CD8-positive, alpha-beta memory T cell (primary cell): ENCODE measurements at regions not wholly inside any gene's neighbourhood (a gene's known extent, or its start where the extent isn't known, plus 50 kb on each side); places are given as distances from the start of the nearest gene placed in this dataset.

ENCODE experiments used
- CTCF ChIA-PET: fragments of 350-600 bp; sonication (Branson Sonifier 250); formaldehyde crosslinking; loops from one replicate; lab custom pipeline; 2021; ENCODE audit warnings: antibody characterized with exemption; lab: Charles Lee
- POLR2A ChIA-PET: fragments of 350-600 bp; sonication (Branson Sonifier 250); formaldehyde crosslinking; loops from one replicate; lab custom pipeline; 2021; ENCODE audit warnings: antibody characterized with exemption; lab: Charles Lee
- DNase-seq, 5 donors: peaks; one replicate each; pipeline versions ENCODE4 v3.0.0 to v3.0.0-alpha.2; 2020 to 2022; ENCODE audit warnings: mixed read lengths in 1 of 5
- H3K27ac ChIP-seq: one replicate; pipeline ENCODE4 v1.7.0; 2013; ENCODE audit warnings: low read depth, mild to moderate bottlenecking, low read length, moderate library complexity
- H3K27me3 ChIP-seq: 2 replicates; pipeline ENCODE4 v1.7.0; 2013; ENCODE audit warnings: low read length, mild to moderate bottlenecking; ENCODE audit not compliant: insufficient read depth, poor library complexity, severe bottlenecking
- H3K36me3 ChIP-seq: 2 replicates; pipeline ENCODE4 v1.7.0; 2013; ENCODE audit warnings: mild to moderate bottlenecking, low read length, moderate library complexity; ENCODE audit not compliant: insufficient read depth
- H3K4me1 ChIP-seq: 2 replicates; pipeline ENCODE4 v1.7.0; 2013; ENCODE audit warnings: mild to moderate bottlenecking, low read length, moderate library complexity; ENCODE audit not compliant: insufficient read depth
- H3K4me3 ChIP-seq: 2 replicates; pipeline ENCODE4 v1.7.0; 2013; ENCODE audit warnings: mild to moderate bottlenecking, low read length
- H3K9me3 ChIP-seq: 2 replicates; pipeline ENCODE4 v1.7.0; 2013; ENCODE audit warnings: mild to moderate bottlenecking, low read length
- H3K27ac Mint-ChIP-seq, 8 donors: one replicate each; pipeline ENCODE4 v1.8.0; 2020 to 2021; ENCODE audit warnings: mixed read lengths in 8 of 8, mild to moderate bottlenecking in 6 of 8, inconsistent platforms in 3 of 8, moderate library complexity in 3 of 8
- H3K27me3 Mint-ChIP-seq, 2 donors: one replicate each; pipeline ENCODE4 v1.8.0; 2020 to 2021; ENCODE audit warnings: mixed read lengths in 2 of 2, mild to moderate bottlenecking in 1 of 2, moderate library complexity in 1 of 2
- H3K36me3 Mint-ChIP-seq, 3 donors: one replicate each; pipeline ENCODE4 v1.8.0; 2020 to 2021; ENCODE audit warnings: mixed read lengths in 3 of 3, inconsistent platforms in 1 of 3, mild to moderate bottlenecking in 1 of 3
- H3K4me1 Mint-ChIP-seq, 3 donors: one replicate each; pipeline ENCODE4 v1.8.0; 2020 to 2021; ENCODE audit warnings: mixed read lengths in 3 of 3, inconsistent platforms in 1 of 3, mild to moderate bottlenecking in 1 of 3
- H3K4me3 Mint-ChIP-seq, 7 donors: one replicate each; pipeline ENCODE4 v1.8.0; 2020 to 2021; ENCODE audit warnings: mixed read lengths in 7 of 7, mild to moderate bottlenecking in 6 of 7, moderate library complexity in 4 of 7, inconsistent platforms in 2 of 7
- H3K9me3 Mint-ChIP-seq, 5 donors: one replicate each; pipeline ENCODE4 v1.8.0; 2020 to 2022; ENCODE audit warnings: mixed read lengths in 5 of 5, mild to moderate bottlenecking in 3 of 5, moderate library complexity in 2 of 5, inconsistent platforms in 1 of 5

GRCh38 chr7:81173766-81174281 is 255.0 kb upstream of the SEMA3C start:
- no peaks in the 10 kb centered on the region for H3K4me1 Mint-ChIP-seq
- peaks cover 9 to 30% (median 11%) of the 10 kb centered on the region in 5 donors for H3K9me3 Mint-ChIP-seq
- no peaks in the 10 kb centered on the region for H3K4me1 ChIP-seq
- no peak overlapping the region for H3K4me3 ChIP-seq
- H3K36me3 Mint-ChIP-seq, result no peaks in the 10 kb centered on the region
- no peak for DNase-seq
- H3K4me3 Mint-ChIP-seq, result no peak overlapping the region
- no peaks in the 10 kb centered on the region for H3K27me3 Mint-ChIP-seq
- POLR2A ChIA-PET, result no interaction called here
- no peaks in the 10 kb centered on the region for H3K27me3 ChIP-seq
- no peak overlapping the region for H3K27ac Mint-ChIP-seq
- H3K27ac ChIP-seq, result no peak overlapping the region
- H3K36me3 ChIP-seq, result no peaks in the 10 kb centered on the region
- CTCF ChIA-PET, result no interaction called here
- H3K9me3 ChIP-seq, result peaks cover 3% of the 10 kb centered on the region

- H3K27me3 Mint-ChIP-seq, result no peaks in the 10 kb centered on the region
- no peak overlapping the region for H3K27ac ChIP-seq
- peaks cover 3% of the 10 kb centered on the region for H3K9me3 ChIP-seq
- H3K27ac Mint-ChIP-seq, result no peak overlapping the region
- DNase-seq, result no peak
- no peaks in the 10 kb centered on the region for H3K27me3 ChIP-seq
- no peaks in the 10 kb centered on the region for H3K36me3 ChIP-seq
- H3K4me3 Mint-ChIP-seq, result no peak overlapping the region
- peaks cover 2 to 20% (median 2%) of the 10 kb centered on the region in 5 donors for H3K9me3 Mint-ChIP-seq
- CTCF ChIA-PET, result no interaction called here
- H3K36me3 Mint-ChIP-seq, result no peaks in the 10 kb centered on the region
- POLR2A ChIA-PET, result no interaction called here
- no peaks in the 10 kb centered on the region for H3K4me1 ChIP-seq
- H3K4me1 Mint-ChIP-seq, result no peaks in the 10 kb centered on the region
- H3K4me3 ChIP-seq, result no peak overlapping the region
These were observed 251.4 kb upstream of the SEMA3C start for GRCh38 chr7:81170291-81170690.

GRCh38 chr7:81167934-81168333 is 249.1 kb upstream of the SEMA3C start:
- Mint-ChIP-seq H3K27ac (no peak overlapping the region), H3K9me3 (peaks cover under 1 to 22% (median 4%) of the 10 kb centered on the region in 5 donors), H3K4me3 (no peak overlapping the region), H3K36me3 (no peaks in the 10 kb centered on the region), H3K4me1 (no peaks in the 10 kb centered on the region), H3K27me3 (no peaks in the 10 kb centered on the region)
- CTCF ChIA-PET, result no interaction called here
- Histone ChIP-seq H3K27me3 (no peaks in the 10 kb centered on the region), H3K4me3 (no peak overlapping the region), H3K4me1 (no peaks in the 10 kb centered on the region), H3K9me3 (no peaks in the 10 kb centered on the region), H3K27ac (no peak overlapping the region), H3K36me3 (no peaks in the 10 kb centered on the region)
- POLR2A ChIA-PET, result no interaction called here
- DNase-seq, result no peak

- no peaks in the 10 kb centered on the region for H3K4me1 Mint-ChIP-seq
- H3K4me1 ChIP-seq, result no peaks in the 10 kb centered on the region
- H3K27ac ChIP-seq, result no peak overlapping the region
- no peak overlapping the region for H3K4me3 Mint-ChIP-seq
- ChIA-PET POLR2A (no interaction called here), CTCF (no interaction called here)
- H3K9me3 Mint-ChIP-seq, result peaks cover 4 to 17% (median 8%) of the 10 kb centered on the region in 5 donors
- no peak overlapping the region for H3K27ac Mint-ChIP-seq
- no peak for DNase-seq
- no peaks in the 10 kb centered on the region for H3K27me3 Mint-ChIP-seq
- H3K36me3 Mint-ChIP-seq, result no peaks in the 10 kb centered on the region
- H3K27me3 ChIP-seq, result no peaks in the 10 kb centered on the region
- H3K9me3 ChIP-seq, result no peaks in the 10 kb centered on the region
- no peaks in the 10 kb centered on the region for H3K36me3 ChIP-seq
- H3K4me3 ChIP-seq, result no peak overlapping the region
These were observed 246.2 kb upstream of the SEMA3C start for GRCh38 chr7:81165070-81165469.

GRCh38 chr7:81162771-81163525 is 244.1 kb upstream of the SEMA3C start:
- H3K27me3 Mint-ChIP-seq, result no peaks in the 10 kb centered on the region
- POLR2A ChIA-PET, result no interaction called here
- no peaks in the 10 kb centered on the region for H3K36me3 Mint-ChIP-seq
- H3K4me3 ChIP-seq, result no peak overlapping the region
- no peak for DNase-seq
- no peaks in the 10 kb centered on the region for H3K4me1 ChIP-seq
- no peaks in the 10 kb centered on the region for H3K36me3 ChIP-seq
- H3K27ac ChIP-seq, result no peak overlapping the region
- no peaks in the 10 kb centered on the region for H3K4me1 Mint-ChIP-seq
- H3K9me3 ChIP-seq, result no peaks in the 10 kb centered on the region
- peaks cover 4 to 21% (median 8%) of the 10 kb centered on the region in 5 donors for H3K9me3 Mint-ChIP-seq
- H3K4me3 Mint-ChIP-seq, result no peak overlapping the region
- H3K27me3 ChIP-seq, result no peaks in the 10 kb centered on the region
- CTCF ChIA-PET, result no interaction called here
- H3K27ac Mint-ChIP-seq, result no peak overlapping the region

- H3K4me3 Mint-ChIP-seq, result no peak overlapping the region
- H3K4me3 ChIP-seq, result no peak overlapping the region
- no peaks in the 10 kb centered on the region for H3K4me1 Mint-ChIP-seq
- H3K27ac Mint-ChIP-seq, result no peak overlapping the region
- ChIA-PET POLR2A (no interaction called here), CTCF (no interaction called here)
- no peaks in the 10 kb centered on the region for H3K36me3 ChIP-seq
- H3K27me3 Mint-ChIP-seq, result no peaks in the 10 kb centered on the region
- no peaks in the 10 kb centered on the region for H3K4me1 ChIP-seq
- H3K27ac ChIP-seq, result no peak overlapping the region
- peaks cover 4 to 24% (median 11%) of the 10 kb centered on the region in 5 donors for H3K9me3 Mint-ChIP-seq
- H3K27me3 ChIP-seq, result no peaks in the 10 kb centered on the region
- no peak for DNase-seq
- no peaks in the 10 kb centered on the region for H3K9me3 ChIP-seq
- H3K36me3 Mint-ChIP-seq, result no peaks in the 10 kb centered on the region
These were observed 243.4 kb upstream of the SEMA3C start for GRCh38 chr7:81162234-81162633.

- H3K9me3 Mint-ChIP-seq, result peaks cover 4 to 24% (median 11%) of the 10 kb centered on the region in 5 donors
- no peak overlapping the region for H3K4me3 Mint-ChIP-seq
- no peak for DNase-seq
- ChIA-PET CTCF (no interaction called here), POLR2A (no interaction called here)
- peak overlapping the region in 1 of 8 donors; percentile 61 for H3K27ac Mint-ChIP-seq
- no peaks in the 10 kb centered on the region for H3K9me3 ChIP-seq
- no peak overlapping the region for H3K4me3 ChIP-seq
- no peaks in the 10 kb centered on the region for H3K36me3 Mint-ChIP-seq
- H3K27me3 ChIP-seq, result no peaks in the 10 kb centered on the region
- H3K4me1 ChIP-seq, result no peaks in the 10 kb centered on the region
- H3K27ac ChIP-seq, result no peak overlapping the region
- no peaks in the 10 kb centered on the region for H3K27me3 Mint-ChIP-seq
- H3K36me3 ChIP-seq, result no peaks in the 10 kb centered on the region
- H3K4me1 Mint-ChIP-seq, result no peaks in the 10 kb centered on the region
These were observed 242.7 kb upstream of the SEMA3C start for GRCh38 chr7:81161451-81162075.

GRCh38 chr7:81159402-81159801 is 240.6 kb upstream of the SEMA3C start:
- no peak for DNase-seq
- Mint-ChIP-seq H3K27me3 (no peaks in the 10 kb centered on the region), H3K9me3 (peaks cover 5 to 26% (median 15%) of the 10 kb centered on the region in 5 donors), H3K4me1 (no peaks in the 10 kb centered on the region), H3K4me3 (no peak overlapping the region), H3K36me3 (no peaks in the 10 kb centered on the region), H3K27ac (no peak overlapping the region)
- Histone ChIP-seq H3K9me3 (no peaks in the 10 kb centered on the region), H3K36me3 (no peaks in the 10 kb centered on the region), H3K27ac (no peak overlapping the region), H3K27me3 (no peaks in the 10 kb centered on the region), H3K4me1 (no peaks in the 10 kb centered on the region), H3K4me3 (no peak overlapping the region)
- CTCF ChIA-PET, result no interaction called here
- POLR2A ChIA-PET, result no interaction called here
